ENCODE measurements at regions not wholly inside any gene's neighbourhood (a gene's known extent, or its start where the extent isn't known, plus 50 kb on each side); places are given as distances from the start of the nearest gene placed in this dataset.

Small RNAs in the stretch of these regions (small RNA-seq; reads per million reads assigned to genes)
- gene RNA5SP20, result 0 reads per million in 2 experiments

Data from right lobe of liver (tissue), 1 donor.